Prostate gland (tissue), 2 donors: ENCODE measurements at regions not wholly inside any gene's neighbourhood (a gene's known extent, or its start where the extent isn't known, plus 50 kb on each side); places are given as distances from the start of the nearest gene placed in this dataset.
"Not testable (repeated sequence)": the region's sequence is repeated elsewhere in the genome, so short reads cannot be mapped to it uniquely, and the experiment has no call there.

Experiments used
- DNase-seq: peaks from one replicate; pipeline ENCODE4 v3.0.0-alpha.2; 2019; ENCODE audit warnings: low spot score
- H3K27ac ChIP-seq, 2 donors: fragments of 200-600 bp; sonication (generic); 2 replicates each; pipeline ENCODE4 v1.5.1; 2017 to 2019
- H3K27me3 ChIP-seq: fragments of 200-600 bp; sonication (generic); replicated peaks from 2 replicates; pipeline ENCODE4 v1.5.1; 2019; ENCODE audit not compliant: insufficient read depth
- H3K36me3 ChIP-seq, 2 donors: fragments of 200-600 bp; sonication (generic); 1 replicate in 1 of 2; 2 replicates in 1 of 2; pipeline versions ENCODE4 v1.5.1 to v1.8.1; 2017 to 2019
- H3K4me1 ChIP-seq: fragments of 200-600 bp; sonication (generic); replicated peaks from 2 replicates; pipeline ENCODE4 v1.5.1; 2019
- H3K4me3 ChIP-seq, 2 donors: fragments of 200-600 bp; sonication (generic); 2 replicates each; pipeline ENCODE4 v1.5.1; 2017 to 2019
- H3K9me3 ChIP-seq: fragments of 200-600 bp; sonication (generic); 2 replicates; pipeline ENCODE4 v1.5.1; 2017
- POLR2A ChIP-seq: fragments of 450-650 bp; IDR thresholded peaks from one replicate; pipeline ENCODE4 v1.6.1; 2016; ENCODE audit warnings: antibody characterized with exemption, mild to moderate bottlenecking
- POLR2AphosphoS5 ChIP-seq: sonication (generic); formaldehyde crosslinking; IDR thresholded peaks from one replicate; pipeline ENCODE4 v1.6.1; 2017; ENCODE audit warnings: antibody characterized with exemption
- WGBS: methylation state at CpG from one replicate; pipeline ENCODE4 v1.1.5; 2018; 5-methylcytosine and 5-hydroxymethylcytosine counted together
- intact Hi-C: fragments of 100-400 bp; cut with DNase I; formaldehyde crosslinking; loops from one replicate; pipeline ENCODE4 v1.14.2; 2022
- small RNA-seq, 2 donors: library from RNA; depleted of rRNA; stranded (forward); fragments of <200 nt; gene quantifications; one replicate each; pipeline ENCODE3, GENCODE V24; 2016
- TF ChIP-seq, protein P1 (sequence below), 4 experiments: fragments of 200-600 bp in 2 of 4; fragments of 450-650 bp in 2 of 4; sonication (generic) in 2 of 4; IDR thresholded peaks; 1 replicate in 3 of 4; 2 replicates in 1 of 4; pipeline ENCODE4 v1.5.1; 2016 to 2019; ENCODE audit warnings: antibody characterized with exemption in 4 of 4, mild to moderate bottlenecking in 2 of 4, moderate library complexity in 2 of 4

DNA sequence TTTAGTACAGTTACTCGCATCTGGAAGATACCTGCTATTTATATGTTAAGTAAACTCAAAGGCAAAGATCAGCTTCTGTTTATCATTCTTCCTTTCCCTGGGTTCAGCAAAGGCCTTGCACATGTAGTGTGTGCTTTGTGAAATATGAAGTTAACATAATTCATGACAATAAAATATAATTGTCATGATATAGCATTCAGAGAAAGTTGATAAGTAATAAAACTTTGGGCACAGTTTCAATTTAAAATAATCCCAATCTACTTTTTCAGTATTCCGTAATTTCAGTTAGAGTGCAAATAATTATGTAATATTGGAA lies 51.9 kb upstream of the ZNF217 start:
- Histone ChIP-seq H3K4me1 (no peaks in the 10 kb centered on the region), H3K27ac (no peak overlapping the region), H3K9me3 (no peaks in the 10 kb centered on the region), H3K36me3 (no peaks in the 10 kb centered on the region), H3K27me3 (no peaks in the 10 kb centered on the region), H3K4me3 (no peak overlapping the region)
- TF ChIP-seq, protein P1, sequence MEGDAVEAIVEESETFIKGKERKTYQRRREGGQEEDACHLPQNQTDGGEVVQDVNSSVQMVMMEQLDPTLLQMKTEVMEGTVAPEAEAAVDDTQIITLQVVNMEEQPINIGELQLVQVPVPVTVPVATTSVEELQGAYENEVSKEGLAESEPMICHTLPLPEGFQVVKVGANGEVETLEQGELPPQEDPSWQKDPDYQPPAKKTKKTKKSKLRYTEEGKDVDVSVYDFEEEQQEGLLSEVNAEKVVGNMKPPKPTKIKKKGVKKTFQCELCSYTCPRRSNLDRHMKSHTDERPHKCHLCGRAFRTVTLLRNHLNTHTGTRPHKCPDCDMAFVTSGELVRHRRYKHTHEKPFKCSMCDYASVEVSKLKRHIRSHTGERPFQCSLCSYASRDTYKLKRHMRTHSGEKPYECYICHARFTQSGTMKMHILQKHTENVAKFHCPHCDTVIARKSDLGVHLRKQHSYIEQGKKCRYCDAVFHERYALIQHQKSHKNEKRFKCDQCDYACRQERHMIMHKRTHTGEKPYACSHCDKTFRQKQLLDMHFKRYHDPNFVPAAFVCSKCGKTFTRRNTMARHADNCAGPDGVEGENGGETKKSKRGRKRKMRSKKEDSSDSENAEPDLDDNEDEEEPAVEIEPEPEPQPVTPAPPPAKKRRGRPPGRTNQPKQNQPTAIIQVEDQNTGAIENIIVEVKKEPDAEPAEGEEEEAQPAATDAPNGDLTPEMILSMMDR (IDR thresholded peaks at IDR 0.05), result no peak
- no peak for TF ChIP-seq POLR2A
- no peak for TF ChIP-seq POLR2AphosphoS5
- 86% methylated on average over 2 of the region's 2 CpGs for WGBS
- intact Hi-C loops, result no loop called here
- no peak for DNase-seq

DNA sequence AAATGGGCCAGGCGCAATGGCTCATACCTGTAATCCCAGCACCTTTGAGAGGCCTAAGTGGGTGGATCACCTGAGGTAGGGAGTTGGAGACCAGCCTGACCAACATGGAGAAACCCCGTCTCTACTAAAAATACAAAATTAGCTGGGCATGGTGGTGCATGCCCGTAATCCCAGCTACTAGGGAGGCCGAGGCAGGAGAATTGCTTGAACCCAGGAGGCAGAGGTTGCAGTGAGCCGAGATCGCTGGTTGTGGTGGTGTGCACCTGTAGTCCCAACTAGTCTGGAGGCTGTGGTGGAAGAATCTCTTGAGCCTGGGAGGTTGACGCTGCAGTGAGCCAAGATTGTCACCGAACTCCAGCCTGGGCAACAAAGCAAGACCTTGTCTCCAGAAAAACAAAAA lies 50.5 kb upstream of the ZNF217 start:
- intact Hi-C loops, H3K9me3 ChIP-seq: not testable (repeated sequence)

More for the DNA sequence above, 50.5 kb upstream of the ZNF217 start:
- H3K27ac ChIP-seq, H3K27me3 ChIP-seq, H3K4me1 ChIP-seq, DNase-seq, H3K4me3 ChIP-seq, H3K36me3 ChIP-seq: not testable (repeated sequence)
- WGBS, result 95% methylated on average over 8 of the region's 8 CpGs

Small RNA genes in the stretch of these regions (small RNA-seq; reads per million reads assigned to genes)
- 0 reads per million in 2 donors for gene RNU7-14P
